CD4-positive, alpha-beta T cell treated with Interferon gamma for 1 hour (primary cell): ENCODE measurements at regions not wholly inside any gene's neighbourhood (a gene's known extent, or its start where the extent isn't known, plus 50 kb on each side); places are given as distances from the start of the nearest gene placed in this dataset.

Experiments used
- DNase-seq: peaks from one replicate; pipeline ENCODE4 v3.0.0-alpha.2; 2020

DNA sequence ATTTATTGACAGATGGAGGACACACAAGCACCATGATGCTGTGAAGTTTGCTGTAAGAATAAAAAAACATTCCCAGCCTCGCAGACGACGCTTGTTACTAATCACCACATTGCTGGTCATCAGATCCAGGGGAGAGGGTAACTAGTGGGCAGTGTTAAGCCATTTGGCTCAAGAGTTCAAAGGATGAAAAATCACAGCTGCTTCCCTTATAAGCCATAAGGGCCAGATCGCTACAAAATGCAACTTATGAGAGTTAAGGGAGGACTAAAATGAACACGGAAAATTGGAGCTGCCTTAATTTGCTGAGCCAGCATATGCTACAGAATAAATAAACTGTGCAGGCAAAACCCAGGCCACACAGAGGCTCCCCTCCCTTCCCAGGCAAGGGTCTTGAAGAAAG, 522.6 kb downstream of the TDRD15 start:
- no peak for DNase-seq

DNA sequence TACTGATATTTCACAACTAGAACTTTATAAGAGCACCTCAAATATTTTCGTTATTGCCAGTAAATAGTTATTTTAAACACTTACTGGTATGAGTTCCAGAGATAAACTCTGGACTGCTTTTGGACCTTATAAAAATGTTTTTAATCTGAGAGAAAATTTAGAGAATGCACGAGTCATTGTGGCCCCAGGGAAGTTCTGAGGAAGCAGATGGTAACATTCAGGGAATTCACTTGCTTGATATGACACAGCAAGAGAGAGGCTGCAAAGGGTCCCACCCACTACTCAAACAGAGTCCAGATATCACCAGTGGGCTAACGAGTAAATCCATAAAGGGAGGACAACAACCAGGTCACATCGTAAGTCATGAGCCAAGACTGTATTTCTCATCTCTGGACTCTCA, 526.8 kb downstream of the TDRD15 start:
- no peak for DNase-seq

DNA sequence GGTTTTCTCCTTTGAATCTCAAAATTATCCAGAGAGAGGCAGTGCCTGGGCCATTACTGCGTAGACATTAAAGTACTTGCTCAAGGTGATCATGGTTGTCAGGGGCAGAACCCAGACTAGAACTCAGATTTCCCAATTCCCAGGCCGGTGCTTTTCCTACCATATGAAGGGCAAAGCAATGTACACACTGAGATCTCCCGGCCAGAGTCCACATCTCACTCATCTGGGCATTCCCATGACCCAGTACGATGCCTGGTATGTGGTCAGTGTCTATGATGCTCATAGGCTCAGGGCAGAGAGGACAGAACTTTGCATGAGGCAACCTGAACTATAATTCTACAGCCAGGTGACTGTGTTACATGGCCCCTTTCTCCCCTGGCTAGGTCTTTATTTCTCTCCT, 531.4 kb downstream of the TDRD15 start:
- DNase-seq: no peak

DNA sequence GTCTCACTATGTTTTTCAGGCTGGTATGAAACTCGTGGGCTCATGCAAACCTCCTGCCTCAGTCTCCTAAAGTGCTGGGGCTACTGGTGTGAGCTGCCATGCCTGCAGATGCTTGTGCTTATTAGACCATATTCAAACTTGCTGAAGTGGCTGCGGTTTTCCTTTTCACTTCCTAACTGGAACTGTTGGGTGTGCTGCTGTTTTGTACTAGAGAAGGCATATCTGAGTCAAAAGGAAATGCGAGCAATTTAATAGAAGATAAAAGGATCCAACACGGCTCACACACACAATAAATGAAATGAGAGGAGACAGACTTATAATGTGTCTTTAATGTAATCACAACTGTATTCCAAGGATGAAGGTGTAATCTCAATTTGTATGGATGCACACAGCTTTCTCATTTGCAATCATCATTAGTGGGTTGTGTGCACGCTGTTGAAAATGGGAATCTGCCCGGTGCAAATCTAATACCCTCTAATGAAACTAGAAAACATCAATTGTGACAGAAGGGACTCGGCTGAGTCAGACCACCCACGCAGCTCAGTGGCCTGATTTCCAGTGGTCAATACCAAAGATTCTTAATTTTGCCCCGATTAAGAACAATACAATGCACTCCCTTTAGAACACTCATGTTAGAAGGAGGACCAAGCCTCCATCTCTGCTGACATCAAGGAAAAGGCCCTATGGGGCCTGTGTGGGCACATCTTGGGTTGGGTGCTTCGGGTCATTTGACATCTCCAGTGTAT, 532.7 kb downstream of the TDRD15 start:
- no peak for DNase-seq

DNA sequence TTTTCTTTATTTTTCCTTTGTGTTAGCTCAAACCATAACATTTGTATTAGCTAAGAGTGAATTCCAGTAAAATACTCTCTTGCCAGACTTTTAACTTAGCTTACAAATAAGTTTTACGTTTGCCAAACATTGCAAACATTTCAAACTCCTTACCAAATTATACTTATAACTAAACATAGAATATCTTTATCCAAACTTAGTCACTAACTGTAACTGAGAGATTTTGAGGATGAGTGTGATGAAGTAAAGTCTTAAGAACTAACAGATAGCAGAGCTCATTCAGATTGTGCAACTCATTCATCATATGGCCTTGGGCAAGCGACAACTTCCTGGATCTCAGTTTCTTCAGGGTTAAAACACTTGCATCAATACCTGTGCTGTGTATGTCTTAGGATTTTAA, 533.7 kb downstream of the TDRD15 start:
- DNase-seq: no peak

DNA sequence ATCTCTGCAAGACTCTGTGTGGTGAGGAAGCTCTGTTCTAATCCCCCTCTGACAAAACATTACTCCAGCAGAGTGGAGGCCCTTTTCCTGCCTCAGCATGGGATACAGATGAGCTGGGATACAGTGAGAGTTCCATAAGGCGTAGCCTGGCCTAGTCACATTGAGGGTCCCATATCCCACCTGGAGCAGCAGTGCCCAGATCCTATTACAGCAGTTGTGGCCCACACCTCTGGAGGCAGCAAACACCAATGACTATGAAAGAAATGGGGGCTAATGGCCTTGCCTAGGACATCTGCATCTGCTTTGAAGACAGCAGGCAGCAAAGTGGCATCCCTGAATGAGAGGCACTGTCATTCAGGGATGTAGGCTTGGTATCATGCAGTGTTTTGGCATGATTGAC, 534.5 kb downstream of the TDRD15 start:
- DNase-seq: no peak

DNA sequence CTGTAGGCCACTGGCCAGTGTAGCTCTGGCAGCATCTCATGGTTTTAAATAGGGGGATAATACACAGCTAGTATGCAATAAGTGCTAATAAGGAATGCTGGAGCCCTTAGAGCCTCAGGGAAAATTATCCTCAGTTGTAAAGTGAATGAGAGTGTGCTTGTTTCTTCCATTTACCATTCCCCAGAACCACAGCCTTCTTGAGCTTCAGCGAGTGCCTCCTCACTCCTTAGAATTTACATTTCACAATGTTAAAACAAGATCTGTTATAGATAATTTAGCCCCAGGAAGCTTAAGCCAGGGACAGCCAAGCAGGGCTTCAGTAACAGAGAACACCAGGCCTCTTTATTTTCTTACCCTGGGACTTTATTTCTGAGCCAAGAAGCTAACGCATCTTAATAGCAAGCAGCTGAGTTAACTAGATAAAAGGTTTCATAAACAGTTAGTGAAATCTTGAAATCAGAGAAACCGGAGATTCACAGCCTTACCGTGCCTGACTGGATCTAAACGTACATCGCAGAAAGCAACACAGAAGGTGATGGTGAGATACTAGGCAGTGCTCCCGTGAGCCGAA, 535.2 kb downstream of the TDRD15 start:
- no peak for DNase-seq

DNA sequence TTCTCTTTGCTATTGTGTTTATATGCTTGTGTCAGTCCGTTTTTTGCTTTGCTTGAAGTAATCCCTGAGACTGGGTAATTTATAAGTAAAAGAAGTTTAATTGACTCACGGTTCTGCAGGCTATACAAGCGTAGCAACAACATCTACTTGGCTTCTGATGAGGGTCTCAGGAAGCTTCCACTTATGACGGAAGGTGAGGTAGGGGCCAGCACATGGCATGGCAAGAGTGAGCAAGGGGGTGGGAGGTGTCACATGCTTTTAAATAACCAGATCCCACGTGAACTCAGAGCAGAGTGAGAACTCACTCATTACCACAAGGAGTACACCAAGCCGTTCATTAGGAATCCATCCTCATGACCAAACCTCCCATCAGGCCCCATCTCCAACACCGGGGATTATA, 540.3 kb downstream of the TDRD15 start:
- DNase-seq: no peak

DNA sequence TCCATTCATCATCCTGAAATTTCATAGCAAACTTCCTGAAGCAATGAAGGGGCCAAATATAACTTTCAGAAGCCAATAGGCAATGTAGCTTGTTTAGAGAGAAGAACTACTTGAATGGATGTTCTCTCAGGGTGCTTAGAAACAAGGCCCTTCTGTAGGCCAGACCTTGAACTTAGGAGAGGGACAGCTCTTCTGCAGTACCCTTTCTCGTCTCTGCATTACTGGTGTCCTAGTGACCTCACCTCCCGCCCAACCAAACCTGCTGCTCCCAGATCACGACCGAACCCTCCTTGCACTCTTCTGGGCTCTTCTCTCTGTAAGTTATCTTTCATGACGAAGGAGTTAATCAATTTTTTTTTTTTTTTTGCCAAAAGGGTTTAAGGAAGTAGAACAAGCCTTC, 543.9 kb downstream of the TDRD15 start:
- no peak for DNase-seq

DNA sequence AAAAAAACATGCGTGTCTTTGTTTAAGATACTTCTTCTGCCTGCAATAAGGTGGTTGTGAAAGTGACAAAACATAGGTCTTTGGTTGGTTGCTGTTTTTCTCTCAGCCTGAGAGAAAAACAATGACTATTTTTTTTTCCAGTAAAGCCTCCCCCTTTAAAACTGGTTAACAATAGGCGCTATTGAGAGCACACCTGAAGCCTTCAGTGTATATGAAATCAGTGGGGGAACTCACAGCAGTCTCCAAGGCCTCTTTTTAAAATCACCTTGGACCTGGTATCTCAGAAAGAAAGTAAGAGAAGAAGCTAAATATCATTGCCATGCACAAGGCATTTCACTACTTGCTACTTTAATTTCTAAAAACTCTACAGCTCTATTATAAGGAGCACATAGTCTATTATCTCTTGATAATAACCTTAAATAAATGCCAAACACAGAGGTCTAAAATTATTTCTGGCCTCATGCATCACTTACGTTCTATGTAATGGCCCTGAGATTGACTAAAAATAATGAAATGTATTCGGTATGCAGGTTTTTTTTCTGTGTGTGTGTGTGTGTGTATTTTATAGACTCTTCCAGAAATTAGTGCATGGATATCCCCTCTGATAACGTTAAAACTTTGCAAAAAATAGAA, 544.4 kb downstream of the TDRD15 start:
- no peak for DNase-seq

DNA sequence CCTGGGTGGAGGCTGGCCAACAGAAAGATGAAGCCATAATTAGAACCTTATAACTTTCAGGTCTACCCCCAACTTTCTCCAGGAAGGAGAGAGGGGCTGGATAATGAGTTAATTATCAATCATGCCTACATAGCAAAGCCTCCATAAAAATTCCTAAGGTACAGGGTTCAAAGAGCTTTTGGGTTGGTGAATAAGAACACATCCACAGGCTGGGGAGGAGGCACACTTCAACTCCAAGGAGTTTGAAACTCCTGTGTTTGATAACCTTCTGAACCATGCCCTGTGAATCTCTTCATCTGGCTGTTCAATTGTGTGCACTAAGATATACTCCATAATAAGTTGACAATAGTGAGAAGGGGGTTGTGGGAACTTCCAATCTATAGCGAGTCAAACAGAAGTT, 552.3 kb downstream of the TDRD15 start:
- no peak for DNase-seq

DNA sequence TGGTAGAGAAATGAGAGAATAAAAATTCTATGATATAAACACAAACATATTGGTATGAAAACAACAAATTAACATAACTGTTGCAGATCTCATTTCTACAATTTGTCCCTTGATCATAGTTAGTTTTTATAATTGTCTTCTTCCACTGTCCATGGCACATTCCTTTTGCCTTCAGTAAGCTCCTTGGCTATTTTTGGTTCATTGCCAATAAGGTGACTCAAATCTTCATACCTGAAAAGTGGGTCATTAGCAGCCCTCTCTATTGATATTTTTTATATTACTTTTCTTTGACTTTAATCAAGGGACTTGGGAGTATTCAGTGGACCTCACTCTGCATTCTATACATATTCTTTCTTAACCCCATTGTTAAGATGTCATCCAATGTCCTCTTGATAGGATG, 552.9 kb downstream of the TDRD15 start:
- no peak for DNase-seq

DNA sequence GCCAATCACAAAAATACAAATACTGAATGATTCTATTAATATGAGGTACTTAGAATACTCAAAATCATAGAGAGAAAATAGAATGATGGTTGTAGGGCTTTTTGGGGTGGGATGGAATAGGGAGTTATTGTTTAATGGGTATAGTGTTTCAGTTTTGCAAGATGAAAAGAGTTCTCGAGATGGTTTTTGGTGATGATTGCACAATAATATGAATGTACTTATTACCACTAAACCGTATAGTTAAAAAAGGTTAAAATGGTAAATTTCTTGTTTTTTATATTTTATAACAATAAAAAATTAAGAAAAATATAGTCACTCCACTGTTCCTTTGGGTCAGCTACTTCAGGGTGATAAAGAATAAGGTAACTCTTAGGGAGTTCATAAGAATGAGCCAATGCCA, 560.1 kb downstream of the TDRD15 start:
- DNase-seq: no peak

DNA sequence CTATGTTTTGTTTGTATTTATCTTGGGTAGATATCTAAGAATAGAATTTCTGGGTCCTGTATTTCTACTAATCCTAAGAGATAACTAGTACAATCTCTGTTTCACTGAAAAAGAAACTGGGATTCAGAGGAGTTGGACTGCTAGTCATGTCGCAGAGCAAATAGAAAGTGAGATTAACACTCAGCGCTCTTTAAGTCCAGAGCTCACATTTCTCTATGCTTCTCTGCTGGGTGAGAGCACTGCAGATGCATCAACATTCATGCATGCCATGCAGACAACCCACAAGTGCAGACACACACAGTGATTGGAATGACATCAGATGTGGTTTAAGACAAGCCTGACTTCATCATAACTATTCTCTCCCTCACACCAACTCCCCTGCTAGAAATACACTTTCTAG, 563.8 kb downstream of the TDRD15 start:
- no peak for DNase-seq

DNA sequence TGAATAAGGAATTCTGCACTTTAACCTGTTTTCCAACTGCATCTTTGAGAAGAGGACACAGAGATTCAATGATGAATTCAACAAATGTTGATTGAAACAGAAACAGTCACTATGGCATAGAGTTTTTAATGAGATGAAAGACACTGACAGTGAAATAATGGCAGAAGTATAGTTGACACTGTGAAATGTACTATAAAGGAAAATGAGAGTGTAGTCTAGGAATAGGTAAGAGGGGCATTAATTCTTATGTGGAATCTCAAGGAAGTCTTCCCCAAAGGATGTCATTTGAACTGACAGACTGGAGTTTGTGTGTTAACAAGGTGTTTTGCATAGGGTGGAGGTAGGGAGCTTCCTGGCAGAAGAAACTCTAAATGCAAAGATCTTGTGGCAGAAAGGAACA, 566.2 kb downstream of the TDRD15 start:
- DNase-seq: no peak

DNA sequence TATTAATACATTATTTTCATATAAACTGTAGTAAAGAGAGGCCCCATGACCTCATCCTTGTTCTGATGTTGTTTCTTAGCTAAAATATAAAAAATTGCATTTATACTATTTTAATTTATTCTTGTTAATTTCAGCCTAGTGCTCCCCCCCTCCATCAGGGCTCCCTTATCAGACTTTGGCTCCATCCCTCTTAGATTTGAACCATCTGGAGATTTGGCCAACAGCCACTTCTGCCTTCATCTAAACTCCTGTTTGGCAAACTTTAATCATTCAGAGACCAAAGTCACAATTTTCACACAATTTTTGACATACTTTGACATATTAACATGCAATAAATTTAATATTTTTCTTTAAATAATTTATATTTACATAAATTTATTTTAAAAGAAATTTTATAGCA, 569.3 kb downstream of the TDRD15 start:
- DNase-seq: no peak

DNA sequence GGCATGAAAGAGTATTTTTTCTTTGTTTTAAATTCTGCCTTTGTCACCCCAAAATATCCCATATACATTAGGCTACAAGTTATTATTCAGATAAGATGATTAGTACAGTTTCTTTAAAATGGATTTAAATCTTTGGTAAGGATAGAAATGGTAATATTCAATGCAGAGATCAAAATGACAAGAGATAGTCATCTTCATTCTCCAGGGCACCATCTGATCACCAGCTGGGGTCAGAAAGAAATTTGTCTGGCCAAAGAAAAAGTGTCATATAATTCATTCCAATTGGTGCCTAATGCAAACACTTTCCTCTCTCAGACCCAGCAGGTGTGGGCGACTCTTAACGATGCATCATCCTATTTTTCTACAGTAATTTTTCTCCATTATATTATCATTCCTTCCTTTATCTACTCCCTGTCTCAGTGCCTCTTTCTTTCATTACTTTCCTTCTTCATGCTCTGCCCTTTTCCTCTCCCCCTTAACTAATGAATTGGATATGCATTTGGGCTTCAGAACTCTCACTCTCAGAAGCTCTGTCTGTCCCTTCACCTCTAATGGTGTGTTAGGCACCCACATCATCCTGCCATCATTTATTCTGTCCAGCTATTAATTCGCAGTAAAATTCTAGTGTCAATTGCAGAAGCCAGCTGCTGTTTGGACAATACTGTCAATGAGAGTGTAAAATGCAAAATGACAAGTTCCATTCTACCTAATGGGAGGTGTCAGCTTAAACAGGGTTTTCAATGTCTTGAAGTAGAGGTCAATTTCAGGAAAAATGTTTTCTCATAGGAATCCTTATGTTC, 570.5 kb downstream of the TDRD15 start:
- no peak for DNase-seq

DNA sequence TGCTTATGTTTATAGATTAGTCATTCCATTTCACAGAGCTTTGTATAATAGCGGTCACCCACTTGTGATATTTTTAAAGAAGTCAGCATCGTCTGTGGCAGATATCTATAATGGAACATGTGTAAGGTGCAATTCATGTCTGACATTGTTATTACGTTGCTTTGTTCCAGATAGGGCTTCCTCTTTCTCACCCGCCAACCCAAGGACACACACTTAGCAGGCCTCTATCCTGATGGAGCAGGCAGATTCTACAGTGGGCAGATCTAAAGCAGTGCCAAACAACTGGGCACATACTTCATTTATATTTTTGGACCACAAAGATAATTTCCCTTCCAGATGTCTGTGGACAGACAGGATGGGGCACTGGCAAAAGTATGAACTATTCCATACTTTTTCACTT, 573.1 kb downstream of the TDRD15 start:
- no peak for DNase-seq

DNA sequence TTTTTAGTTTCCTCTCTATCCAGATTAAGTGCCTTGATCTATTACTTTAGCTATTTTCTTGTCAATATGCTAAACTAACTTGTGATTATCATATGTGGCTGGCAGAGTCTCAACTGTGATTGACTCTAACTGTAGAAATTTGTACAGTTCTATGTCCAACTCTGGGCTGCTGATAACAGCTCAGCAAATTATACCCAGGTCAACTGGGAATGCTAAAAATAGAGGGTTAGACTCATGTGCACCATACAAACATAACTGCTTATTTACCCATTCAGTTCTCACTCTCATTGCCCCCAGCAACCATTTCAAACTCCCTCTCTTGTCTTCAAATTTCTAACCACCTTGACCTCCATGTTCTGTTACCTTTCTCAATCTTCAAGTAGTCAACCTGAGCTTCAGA, 576.9 kb downstream of the TDRD15 start:
- DNase-seq: no peak

DNA sequence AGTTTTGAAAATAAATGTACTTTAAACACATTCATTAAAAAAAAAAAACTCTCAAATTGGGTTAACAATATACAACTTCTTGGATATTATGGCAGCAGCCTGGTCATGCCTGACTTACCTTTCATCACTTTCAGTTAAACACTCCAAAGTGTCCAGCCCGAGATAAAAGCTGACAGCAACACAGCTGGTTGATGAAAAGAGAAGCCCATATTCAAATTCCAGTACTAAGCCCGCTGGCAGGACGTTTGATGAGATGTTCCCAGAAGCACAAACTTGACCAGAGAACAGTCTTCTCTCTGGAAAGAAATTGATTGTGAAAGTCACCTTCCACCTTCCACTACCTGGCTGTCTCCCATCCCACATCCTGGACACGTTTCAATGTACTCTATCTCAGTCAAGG, 586.3 kb downstream of the TDRD15 start:
- DNase-seq: no peak

DNA sequence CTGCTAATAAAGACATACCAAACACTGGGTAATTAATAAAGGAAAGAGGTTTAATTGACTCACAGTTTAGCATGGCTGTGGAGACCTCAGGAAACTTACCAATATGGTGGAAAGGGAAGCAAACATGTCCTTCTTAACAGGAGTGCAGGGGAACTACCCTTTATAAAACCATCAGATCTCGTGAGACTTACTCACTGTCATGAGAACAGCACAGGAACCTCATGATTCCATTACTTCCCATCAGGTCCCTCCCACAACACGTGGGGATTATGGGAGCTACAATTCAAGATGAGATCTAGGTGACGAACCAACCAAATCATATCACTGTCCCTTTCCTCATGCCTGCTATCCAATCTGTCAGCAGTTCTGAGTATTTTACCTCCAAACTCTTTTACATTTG, 586.7 kb downstream of the TDRD15 start:
- no peak for DNase-seq

DNA sequence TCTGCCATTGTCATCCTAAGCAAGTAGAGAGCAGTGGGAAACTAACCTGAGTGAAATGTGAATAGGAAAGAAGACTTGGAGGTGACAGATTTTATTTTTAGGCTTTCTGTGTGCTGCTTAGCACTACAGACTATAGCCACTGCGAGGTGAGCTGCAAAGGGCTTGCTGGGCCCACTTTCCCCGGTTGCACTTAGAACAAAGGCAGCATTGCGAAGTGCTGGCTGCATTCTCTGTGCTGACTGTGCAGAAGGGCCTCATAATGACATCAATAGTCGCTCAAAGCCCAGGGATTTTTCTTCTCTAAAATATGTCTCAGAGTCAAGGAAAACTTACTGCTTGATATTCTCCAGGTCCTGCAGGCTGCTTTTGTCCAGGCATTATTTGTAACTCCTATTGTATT, 592.1 kb downstream of the TDRD15 start:
- DNase-seq: no peak

DNA sequence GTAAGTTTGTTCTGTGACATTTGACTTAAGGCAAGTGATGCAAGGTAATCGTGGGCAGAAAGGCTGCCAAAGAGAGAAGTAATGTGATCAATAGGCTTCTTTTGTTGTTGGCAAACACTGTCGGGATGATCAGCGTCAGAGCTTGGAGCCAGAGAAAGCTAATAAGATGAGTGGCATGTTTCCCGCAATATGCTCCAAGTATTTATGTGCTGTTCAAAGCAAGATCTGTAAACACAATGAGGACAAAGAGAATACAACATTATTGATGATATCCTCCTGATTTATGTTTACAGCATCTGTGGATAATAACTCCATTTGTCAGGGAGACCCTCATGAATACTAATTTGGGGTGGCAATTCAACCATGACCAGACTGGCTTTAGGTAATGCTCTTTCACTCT, 603.3 kb downstream of the TDRD15 start:
- no peak for DNase-seq

DNA sequence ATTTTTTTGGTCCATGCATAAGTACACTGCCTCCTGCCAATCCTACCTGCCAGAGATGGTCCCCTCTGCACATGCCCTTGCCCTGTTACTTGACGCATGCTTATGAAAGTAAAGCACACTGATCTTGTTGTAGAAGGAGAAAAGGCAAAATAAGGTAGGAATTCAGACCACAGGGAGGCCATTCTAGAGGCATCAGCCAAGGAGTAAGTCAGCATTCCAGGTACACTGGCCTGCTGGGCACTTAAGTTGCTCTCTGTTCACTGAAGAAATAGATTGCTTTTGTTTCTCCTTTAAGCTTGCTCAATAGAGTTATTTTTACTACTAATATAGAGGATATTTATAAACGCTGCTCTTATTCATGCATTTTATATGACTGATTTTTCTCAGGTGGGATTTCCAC, 604.4 kb downstream of the TDRD15 start:
- DNase-seq: no peak
